Stomach smooth muscle (tissue), 2 donors: ENCODE measurements at regions not wholly inside any gene's neighbourhood (a gene's known extent, or its start where the extent isn't known, plus 50 kb on each side); places are given as distances from the start of the nearest gene placed in this dataset.
A peak's percentile ranks its signal among the peaks of the same experiment; 100 is the strongest.

Experiments used
- H3K27ac ChIP-seq: one replicate; pipeline ENCODE4 v1.7.0; 2013; ENCODE audit warnings: mild to moderate bottlenecking, low read length, inconsistent platforms
- H3K27me3 ChIP-seq, 2 donors: one replicate each; pipeline ENCODE4 v1.7.0; 2013; ENCODE audit warnings: low read length in 2 of 2; ENCODE audit not compliant: insufficient read depth in 2 of 2, control insufficient read depth in 1 of 2
- H3K36me3 ChIP-seq, 2 donors: one replicate each; pipeline ENCODE4 v1.7.0; 2013; ENCODE audit warnings: low read length in 2 of 2; ENCODE audit not compliant: control insufficient read depth in 2 of 2, insufficient read depth in 2 of 2
- H3K4me1 ChIP-seq: one replicate; pipeline ENCODE4 v1.7.0; 2013; ENCODE audit warnings: low read length; ENCODE audit not compliant: control insufficient read depth, insufficient read depth
- H3K4me3 ChIP-seq, 2 donors: one replicate each; pipeline ENCODE4 v1.7.0; 2013; ENCODE audit warnings: low read length in 2 of 2
- H3K9ac ChIP-seq, 2 donors: one replicate each; pipeline ENCODE4 v1.7.0; 2013; ENCODE audit warnings: low read length in 2 of 2, mild to moderate bottlenecking in 1 of 2
- H3K9me3 ChIP-seq, 2 donors: one replicate each; pipeline ENCODE4 v1.7.0; 2013; ENCODE audit warnings: low read length in 2 of 2; ENCODE audit not compliant: control insufficient read depth in 2 of 2
- donor health status: healthy.
- donor health status: Pancreatic carcinoma.

- no peaks in the 10 kb centered on the region for H3K9me3 ChIP-seq
- peak overlapping the region; percentile 83 for H3K27ac ChIP-seq
- H3K9ac ChIP-seq, result no peak overlapping the region
- no peak overlapping the region for H3K4me3 ChIP-seq
- no peaks in the 10 kb centered on the region for H3K27me3 ChIP-seq
- H3K36me3 ChIP-seq, result no peaks in the 10 kb centered on the region
- peaks cover 40% of the 10 kb centered on the region for H3K4me1 ChIP-seq
These were observed 162.3 kb downstream of the IRF8 start for GRCh38 chr16:86061318-86061695.

DNA sequence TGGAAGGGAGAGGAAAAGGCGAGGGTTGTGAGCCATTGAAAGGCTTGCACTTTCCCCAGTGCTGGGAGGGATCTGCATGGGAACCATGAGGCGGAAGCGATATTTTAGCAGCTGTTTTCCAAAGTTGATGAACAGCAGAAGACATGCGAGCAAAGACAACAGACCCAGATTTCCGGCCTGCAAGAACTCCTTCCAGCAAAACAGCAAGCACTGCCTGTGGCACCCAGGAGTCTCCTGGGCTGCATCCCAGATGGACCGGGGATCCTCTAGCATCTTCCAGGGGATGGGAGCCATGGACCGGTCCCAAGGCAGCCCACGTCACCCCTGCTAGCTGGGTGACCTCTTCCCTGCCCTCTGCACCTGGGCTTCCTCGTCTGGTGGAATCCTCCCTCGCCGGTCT is 162.8 kb downstream of the IRF8 start:
- H3K36me3 ChIP-seq, result no peaks in the 10 kb centered on the region
- no peak overlapping the region for H3K4me3 ChIP-seq
- H3K27me3 ChIP-seq, result no peaks in the 10 kb centered on the region
- no peak overlapping the region for H3K9ac ChIP-seq
- peak overlapping the region; percentile 46 for H3K27ac ChIP-seq
- H3K9me3 ChIP-seq, result no peaks in the 10 kb centered on the region
- peaks cover 40% of the 10 kb centered on the region for H3K4me1 ChIP-seq

DNA sequence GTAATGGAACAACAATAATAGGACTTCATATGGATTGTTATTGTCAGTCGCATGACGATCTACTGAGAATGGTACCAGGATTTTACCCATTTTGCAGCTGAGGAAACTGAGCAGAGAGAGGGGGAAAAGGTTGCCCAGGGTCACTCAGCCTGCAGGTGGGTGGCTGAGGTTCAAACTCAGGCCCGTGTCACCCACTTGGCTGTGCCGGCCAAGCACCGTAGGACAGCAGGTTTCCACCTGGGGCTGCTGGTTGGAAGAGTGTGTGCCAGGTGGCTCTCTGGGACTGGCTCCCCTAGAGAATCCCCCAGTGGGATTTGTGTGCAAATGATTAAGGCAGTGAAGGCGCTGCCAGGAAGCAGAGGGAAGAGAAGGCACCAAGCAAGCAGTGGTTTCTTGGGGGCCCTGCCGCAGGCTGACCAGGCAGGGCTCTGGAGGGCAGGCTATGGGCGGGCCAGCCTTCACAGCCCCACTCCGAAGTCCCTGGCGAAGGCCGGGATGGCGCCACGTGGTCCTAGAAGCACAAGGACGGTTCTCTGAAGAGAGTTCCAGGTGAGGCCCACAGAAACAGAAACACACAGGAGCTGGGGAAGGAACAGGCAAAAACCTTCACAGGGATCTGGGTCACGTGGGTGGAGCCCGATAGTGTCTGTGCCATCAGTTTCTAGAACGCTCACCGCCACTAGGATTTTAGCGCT is 163.5 kb downstream of the IRF8 start:
- Histone ChIP-seq H3K36me3 (no peaks in the 10 kb centered on the region), H3K27ac (peak overlapping the region; percentile 46), H3K4me1 (peaks cover 40% of the 10 kb centered on the region), H3K9me3 (no peaks in the 10 kb centered on the region), H3K27me3 (no peaks in the 10 kb centered on the region), H3K4me3 (no peak overlapping the region), H3K9ac (no peak overlapping the region)

DNA sequence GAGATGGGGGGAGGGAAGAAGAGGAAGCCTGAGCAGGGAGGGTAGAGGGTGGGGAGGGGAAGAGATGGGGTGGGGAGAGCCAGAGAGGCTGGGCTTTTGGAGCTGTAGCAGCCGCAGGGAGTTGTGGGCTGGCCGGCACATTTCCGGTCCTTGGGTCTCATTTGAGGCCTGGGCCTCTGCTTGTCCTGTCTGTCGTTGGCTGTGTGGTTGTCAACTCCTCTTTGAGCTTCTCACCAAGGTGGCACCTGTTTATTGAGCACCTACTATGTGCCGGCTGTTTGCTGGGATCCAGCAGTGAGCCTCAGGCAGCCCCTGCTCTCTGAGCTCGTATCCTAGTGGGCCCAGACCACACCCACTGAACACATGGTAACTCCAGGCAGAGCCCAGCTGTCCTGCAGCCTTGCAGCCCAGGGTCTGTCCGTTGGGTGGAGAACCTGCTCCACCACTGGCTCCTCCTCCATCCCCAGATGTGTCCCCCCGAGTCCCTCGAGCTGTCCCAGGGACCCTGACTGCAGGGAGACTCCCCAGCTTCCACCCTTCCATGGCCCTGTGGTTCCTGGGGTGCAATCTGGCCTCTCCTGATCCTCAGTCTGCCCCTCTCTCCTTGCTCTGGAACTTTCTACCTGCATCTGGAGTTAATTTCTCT is 164.9 kb downstream of the IRF8 start:
- peaks cover 40% of the 10 kb centered on the region for H3K4me1 ChIP-seq
- H3K9ac ChIP-seq, result no peak overlapping the region
- H3K27me3 ChIP-seq, result no peaks in the 10 kb centered on the region
- H3K9me3 ChIP-seq, result no peaks in the 10 kb centered on the region
- no peaks in the 10 kb centered on the region for H3K36me3 ChIP-seq
- no peak overlapping the region for H3K4me3 ChIP-seq
- H3K27ac ChIP-seq, result no peak overlapping the region

- no peak overlapping the region for H3K9ac ChIP-seq
- no peak overlapping the region for H3K27ac ChIP-seq
- H3K4me1 ChIP-seq, result peaks cover 33% of the 10 kb centered on the region
- no peaks in the 10 kb centered on the region for H3K9me3 ChIP-seq
- H3K27me3 ChIP-seq, result no peaks in the 10 kb centered on the region
- H3K4me3 ChIP-seq, result no peak overlapping the region
- H3K36me3 ChIP-seq, result no peaks in the 10 kb centered on the region
These were observed 165.7 kb downstream of the IRF8 start for GRCh38 chr16:86064431-86065250.

- no peak overlapping the region for H3K27ac ChIP-seq
- peaks cover 26% of the 10 kb centered on the region for H3K4me1 ChIP-seq
These were observed 166.7 kb downstream of the IRF8 start for GRCh38 chr16:86065711-86066110.

DNA sequence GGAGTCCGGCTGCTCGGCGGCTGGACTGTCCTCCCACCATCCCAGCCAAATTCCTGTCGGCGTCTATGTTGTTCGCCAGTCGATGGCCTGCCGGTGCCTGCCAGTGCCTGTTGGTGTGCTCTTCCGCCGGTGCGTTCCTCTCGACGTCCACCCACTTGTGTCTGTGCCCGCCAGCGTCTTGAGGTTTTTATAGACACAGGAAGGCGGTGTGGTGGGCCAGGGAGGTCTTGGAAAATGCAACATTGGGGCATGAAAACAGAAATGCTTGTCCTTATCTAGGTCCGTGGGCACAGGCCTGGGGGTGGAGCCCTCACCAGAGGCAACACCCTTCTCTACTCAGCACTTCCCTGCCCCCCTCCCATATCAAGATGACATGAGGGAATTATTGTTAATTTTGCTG is 167.8 kb downstream of the IRF8 start:
- Histone ChIP-seq H3K4me1 (peaks cover 19% of the 10 kb centered on the region), H3K27ac (no peak overlapping the region), H3K9me3 (no peaks in the 10 kb centered on the region), H3K27me3 (no peaks in the 10 kb centered on the region), H3K9ac (no peak overlapping the region), H3K4me3 (no peak overlapping the region), H3K36me3 (no peaks in the 10 kb centered on the region)

More at GRCh38 chr16:86065711-86066110, 166.7 kb downstream of the IRF8 start:
- Histone ChIP-seq H3K27me3 (no peaks in the 10 kb centered on the region), H3K36me3 (no peaks in the 10 kb centered on the region), H3K9ac (no peak overlapping the region), H3K4me3 (no peak overlapping the region), H3K9me3 (no peaks in the 10 kb centered on the region)

DNA sequence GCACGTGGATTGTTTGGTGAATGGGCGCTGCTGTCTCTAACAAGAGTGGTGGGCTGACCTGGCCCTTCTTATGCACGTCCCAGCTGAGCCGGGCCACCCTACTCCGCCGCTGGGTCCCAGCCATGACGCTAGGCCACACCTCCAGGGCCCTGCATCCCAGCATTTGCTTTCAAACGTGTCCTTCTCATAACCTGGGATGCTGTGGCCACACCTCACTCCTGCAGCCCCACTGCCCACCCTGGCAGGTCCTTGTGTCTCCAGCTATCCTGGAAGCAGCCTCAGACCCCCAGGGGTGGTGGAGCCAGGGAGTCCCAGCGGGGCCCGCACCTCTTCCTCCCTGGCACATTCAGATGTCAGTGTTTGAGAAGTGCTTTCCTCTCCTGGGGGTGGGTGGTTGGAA is 168.6 kb downstream of the IRF8 start:
- Histone ChIP-seq H3K27ac (no peak overlapping the region), H3K36me3 (no peaks in the 10 kb centered on the region), H3K4me3 (no peak overlapping the region), H3K9me3 (no peaks in the 10 kb centered on the region), H3K9ac (no peak overlapping the region), H3K27me3 (no peaks in the 10 kb centered on the region), H3K4me1 (peaks cover 14% of the 10 kb centered on the region)

DNA sequence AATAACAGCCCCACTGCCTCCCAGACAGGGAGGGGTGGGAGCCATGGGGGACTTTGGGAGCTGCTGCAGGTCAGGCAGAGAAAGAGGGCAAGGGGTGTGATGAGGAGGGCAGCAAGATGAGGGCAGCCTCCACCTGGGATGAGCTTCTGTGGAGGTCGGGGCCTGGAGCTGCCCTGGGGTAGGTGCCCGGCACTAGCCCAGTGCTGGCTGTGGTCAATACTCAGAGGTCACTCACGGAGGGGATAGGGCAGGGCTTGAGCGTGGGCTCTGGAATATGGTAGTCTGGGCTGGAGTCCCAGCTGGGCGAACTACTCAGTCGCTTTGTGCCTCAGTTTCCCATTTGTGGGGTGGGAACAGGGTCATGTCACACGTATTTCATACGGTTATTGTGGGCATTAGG is 169.0 kb downstream of the IRF8 start:
- Histone ChIP-seq H3K4me1 (peaks cover 14% of the 10 kb centered on the region), H3K36me3 (no peaks in the 10 kb centered on the region), H3K27ac (no peak overlapping the region), H3K27me3 (no peaks in the 10 kb centered on the region), H3K9me3 (no peaks in the 10 kb centered on the region), H3K9ac (no peak overlapping the region), H3K4me3 (no peak overlapping the region)

DNA sequence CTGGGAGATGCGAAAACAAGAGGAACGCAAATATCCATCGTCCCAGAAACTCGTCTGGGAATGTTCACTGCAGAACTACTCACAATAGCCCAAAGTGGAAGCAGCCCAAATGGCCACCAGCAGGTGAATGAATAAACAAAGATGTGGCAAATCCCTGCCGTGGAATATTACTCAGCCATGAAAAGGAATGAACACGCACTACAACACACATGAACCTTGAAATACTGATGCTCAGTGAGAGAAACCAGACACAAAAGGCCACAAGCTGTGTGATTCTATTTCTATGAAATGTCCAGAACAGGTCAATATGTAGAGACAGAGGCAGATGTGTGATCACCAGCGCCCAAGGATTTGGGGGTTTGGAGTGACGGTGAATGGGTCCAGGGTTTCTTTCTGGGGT is 169.8 kb downstream of the IRF8 start:
- Histone ChIP-seq H3K9ac (no peak overlapping the region), H3K4me1 (peaks cover 17% of the 10 kb centered on the region), H3K27me3 (no peaks in the 10 kb centered on the region), H3K36me3 (no peaks in the 10 kb centered on the region), H3K9me3 (no peaks in the 10 kb centered on the region), H3K27ac (no peak overlapping the region), H3K4me3 (no peak overlapping the region)
